C1 segment of cervical spinal cord (tissue), 14 donors: ENCODE measurements at regions not wholly inside any gene's neighbourhood (a gene's known extent, or its start where the extent isn't known, plus 50 kb on each side); places are given as distances from the start of the nearest gene placed in this dataset.
"Not testable (repeated sequence)": the region's sequence is repeated elsewhere in the genome, so short reads cannot be mapped to it uniquely, and the experiment has no call there.

ENCODE experiments used
- DNase-seq, 14 donors: peaks; one replicate each; lab custom pipeline; 2025; lab: John Stamatoyannopoulos, UW

DNA sequence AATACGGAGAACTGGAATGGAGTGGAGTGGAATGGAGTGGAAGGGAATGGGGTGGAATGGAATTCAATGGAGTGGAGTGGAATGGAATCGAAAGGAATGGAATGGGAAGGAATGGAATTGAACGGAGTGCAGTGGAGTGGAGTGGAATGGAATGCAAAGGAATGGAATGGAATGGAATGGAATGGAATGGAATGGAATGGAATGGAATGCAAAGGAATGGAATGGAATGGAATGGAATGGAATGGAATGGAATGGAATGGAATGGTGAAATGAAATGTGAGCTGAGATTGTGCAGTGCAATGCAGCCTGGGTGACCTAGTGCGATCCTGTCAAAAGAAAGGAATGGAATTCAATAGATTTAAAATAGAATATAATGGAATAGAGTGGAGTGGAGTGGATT lies 357.3 kb upstream of the WSB1 start:
- DNase-seq, result not testable (repeated sequence)

- DNase-seq, result not testable (repeated sequence)
Measured at GRCh38 chr17:26937750-26938322, 356.1 kb upstream of the WSB1 start.

DNA sequence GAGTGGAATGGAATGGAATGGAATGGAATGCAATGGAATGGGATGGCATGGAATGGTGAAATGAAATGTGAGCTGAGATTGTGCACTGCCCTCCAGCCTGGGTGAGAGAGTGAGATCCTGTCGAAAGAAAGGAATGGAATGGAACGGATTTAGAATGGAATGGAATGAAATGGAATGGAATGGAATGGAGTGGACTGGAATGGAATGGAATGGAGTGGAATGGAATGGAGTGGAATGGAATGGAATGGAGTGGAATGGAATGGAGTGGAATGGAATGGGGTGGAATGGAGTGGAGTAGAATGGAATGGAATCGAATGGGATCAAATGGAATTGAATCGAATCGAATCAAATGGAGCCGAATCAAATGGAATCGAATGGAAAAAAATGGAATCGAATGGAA lies 354.2 kb upstream of the WSB1 start:
- DNase-seq, result not testable (repeated sequence)

DNA sequence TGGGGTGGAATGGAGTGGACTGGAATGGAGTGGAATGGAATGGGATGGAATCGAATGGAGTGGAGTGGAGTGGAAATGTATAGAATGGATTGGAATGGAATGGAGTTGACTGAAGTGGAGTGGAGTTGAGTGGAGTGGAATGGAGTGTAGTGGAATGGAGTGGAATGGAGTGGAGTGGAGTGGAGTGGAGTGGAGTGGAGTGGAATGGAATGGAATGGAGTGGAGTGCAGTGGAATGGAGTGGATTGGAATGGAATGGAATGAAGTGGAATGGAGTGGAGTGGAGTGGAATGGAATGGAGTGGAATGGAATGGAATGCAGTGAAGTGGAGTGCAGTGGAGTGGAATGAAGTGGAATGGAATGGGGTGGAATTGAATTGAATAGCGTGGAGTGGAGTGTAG lies 353.3 kb upstream of the WSB1 start:
- DNase-seq, result not testable (repeated sequence)

DNA sequence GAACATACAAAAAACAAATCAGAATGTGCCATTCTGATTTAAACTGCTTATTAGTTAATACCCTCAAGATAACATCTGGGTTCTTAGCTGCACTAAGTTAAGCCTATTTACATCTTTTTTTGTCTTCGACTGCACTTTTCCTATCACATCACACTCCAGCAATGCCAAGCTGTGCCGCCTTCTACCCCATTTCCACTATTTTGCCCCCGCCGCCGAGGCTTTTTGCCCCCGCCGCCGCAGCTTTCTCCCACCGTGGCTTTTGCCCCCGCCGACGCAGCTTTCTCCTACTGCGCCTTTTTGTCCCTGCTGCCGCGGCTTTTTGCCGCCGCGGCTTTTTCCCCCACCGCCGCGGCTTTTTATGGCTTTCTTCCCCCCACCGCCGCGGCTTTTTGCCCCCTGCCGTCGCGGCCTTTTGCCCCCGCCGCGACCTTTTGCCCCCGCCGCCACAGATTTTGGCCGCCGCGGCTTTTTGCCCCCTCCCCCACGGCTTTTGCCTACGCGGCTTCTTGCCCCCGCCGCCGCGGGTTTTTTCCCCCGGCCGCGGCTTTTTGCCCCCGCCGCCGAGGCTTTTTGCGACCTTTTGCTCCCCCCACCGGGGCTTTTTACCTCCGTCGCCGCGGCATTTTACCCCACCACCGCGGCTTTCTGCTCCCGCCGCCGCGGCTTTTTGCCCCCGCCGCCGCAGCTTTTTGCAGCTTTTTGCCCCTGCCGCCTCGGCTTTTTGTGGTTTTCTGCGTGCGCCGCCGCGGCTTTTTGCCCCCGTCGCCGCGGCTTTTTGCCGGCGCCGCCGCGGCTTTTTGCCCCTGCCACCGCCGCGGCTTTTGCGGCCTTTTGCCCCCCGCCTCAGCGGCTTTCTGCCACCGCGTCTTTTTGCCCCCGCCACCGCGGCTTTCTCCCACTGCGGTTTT lies 331.4 kb upstream of the WSB1 start:
- DNase-seq, result no peak

- no peak for DNase-seq
Measured at GRCh38 chr17:26963163-26963503, 330.8 kb upstream of the WSB1 start.

- not testable (repeated sequence) for DNase-seq
Measured at GRCh38 chr17:26965898-26966624, 327.9 kb upstream of the WSB1 start.

DNA sequence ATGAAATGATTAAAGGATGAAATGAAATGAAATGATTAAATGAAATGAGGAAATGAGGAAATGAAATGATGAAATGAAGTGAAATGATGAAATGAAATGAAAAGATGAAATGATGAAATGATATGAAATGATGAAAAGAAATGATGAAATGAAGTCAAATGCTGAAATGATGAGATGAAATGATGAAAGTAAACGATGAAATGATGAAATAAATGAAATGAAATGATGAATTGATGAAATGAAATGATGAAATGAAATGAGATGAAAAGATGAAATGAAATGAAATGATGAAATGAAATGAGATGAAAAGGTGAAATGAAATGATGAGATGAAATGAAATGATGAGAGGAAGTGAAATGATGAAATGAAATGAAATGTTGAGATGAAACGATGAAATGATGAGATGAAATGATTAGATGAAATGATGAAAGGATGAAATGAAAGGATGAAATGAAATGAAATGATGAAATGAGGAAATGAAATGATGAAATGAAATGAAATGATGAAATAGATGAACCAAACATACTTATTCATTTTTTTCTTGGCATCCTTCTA lies 327.2 kb upstream of the WSB1 start:
- DNase-seq, result not testable (repeated sequence)

GRCh38 chr17:26981845-26982425 lies 312.0 kb upstream of the WSB1 start:
- not testable (repeated sequence) for DNase-seq

DNA sequence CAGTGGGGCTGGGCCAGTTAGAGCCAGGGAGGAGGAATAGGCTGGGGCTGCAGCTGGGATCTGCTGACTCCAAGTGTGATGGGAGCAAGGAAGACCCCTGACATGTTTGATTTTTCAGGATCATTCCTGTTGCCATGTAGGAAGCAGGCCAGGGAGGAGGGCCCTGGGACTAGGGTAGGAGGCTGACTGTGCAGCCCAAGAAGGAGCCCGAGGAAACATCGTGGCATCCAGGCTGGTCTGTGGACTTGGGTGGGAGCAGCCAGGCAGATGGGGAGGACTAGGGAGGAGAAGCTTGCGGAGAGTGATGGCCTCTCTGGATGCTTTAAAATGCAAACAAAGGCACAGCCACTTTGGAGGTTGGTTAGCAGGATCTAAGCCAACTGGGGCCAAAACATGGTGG lies 311.4 kb upstream of the WSB1 start:
- DNase-seq, result not testable (repeated sequence)

DNA sequence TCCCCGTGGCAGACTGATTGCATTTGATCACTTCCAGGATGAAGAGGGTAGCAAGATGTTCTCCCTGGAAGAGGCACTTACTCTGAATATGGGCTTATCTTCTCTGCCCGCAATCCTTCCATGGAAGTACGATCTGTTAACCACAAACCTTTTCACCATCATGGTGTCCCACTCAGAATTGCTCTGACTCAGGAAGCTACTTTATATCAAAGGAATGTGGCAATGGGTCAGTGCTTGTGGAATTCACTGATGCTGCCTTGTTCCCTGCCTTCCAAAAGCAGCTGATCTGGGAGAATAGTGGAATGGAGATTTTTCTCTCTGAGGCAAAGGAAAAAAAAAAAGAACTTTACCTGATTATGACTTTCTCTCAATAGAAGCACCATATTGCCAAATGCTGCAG lies 306.1 kb upstream of the WSB1 start:
- not testable (repeated sequence) for DNase-seq

GRCh38 chr17:26994648-26995047 lies 299.3 kb upstream of the WSB1 start:
- not testable (repeated sequence) for DNase-seq

GRCh38 chr17:26996146-26996916 lies 297.6 kb upstream of the WSB1 start:
- DNase-seq, result not testable (repeated sequence)

DNA sequence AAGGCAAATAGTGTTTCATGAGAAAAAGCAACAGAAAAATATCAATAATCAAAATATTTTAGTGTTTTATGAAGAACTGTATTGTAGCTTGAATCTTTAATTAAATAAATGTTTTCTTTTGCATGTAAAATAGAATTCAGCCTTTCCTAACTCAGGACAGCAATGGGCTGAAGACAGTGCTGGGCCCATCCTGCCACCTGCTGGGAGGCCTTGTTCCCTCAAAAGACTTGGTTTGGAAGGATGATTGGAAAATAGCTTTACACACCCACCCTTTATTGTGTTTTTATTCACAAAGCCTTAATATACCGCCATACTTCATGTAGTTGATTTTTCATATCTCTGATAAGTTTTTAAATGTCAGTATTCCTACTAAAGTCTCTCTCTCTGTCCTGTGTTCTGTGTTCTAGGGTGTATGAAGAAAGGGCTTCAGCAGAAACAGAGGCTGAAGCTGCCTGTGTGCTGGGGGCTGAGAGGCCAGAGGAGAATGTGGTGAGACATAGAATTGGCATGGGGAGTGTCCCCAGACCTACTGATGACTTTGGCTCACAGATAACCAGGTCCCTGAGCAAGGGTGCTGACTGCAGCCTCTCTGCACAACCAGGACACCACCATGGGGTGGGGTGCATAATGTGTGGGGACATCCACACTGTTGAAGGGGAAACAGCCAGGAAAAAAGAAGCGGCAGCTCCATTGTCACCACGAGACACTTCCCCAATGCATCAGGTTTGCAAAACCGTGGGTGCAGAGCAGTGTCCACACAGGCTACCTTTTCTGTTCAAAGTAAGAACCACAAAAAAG lies 286.0 kb upstream of the WSB1 start:
- not testable (repeated sequence) for DNase-seq

DNA sequence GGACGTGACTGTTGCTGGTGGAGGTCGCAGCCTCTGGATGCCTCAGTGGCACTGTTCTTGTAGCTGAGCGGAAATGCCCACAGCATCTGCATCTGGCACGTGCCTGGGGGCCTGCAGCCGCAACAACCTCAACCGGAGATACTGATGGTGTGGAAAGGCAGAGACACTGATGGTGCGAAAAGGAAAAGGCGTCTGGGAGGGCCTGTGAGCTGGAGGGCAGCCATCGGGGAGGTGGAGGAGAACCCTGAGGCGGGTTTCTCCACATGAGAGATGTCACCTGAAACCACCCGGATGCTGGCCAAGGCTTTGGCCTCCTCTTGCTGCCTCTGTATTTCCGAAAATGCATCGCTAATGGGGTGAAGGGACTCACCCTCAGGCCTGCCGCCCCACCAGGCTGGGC lies 284.8 kb upstream of the WSB1 start:
- no peak for DNase-seq

- DNase-seq, result not testable (repeated sequence)
Measured at GRCh38 chr17:27010138-27010537, 283.8 kb upstream of the WSB1 start.

DNA sequence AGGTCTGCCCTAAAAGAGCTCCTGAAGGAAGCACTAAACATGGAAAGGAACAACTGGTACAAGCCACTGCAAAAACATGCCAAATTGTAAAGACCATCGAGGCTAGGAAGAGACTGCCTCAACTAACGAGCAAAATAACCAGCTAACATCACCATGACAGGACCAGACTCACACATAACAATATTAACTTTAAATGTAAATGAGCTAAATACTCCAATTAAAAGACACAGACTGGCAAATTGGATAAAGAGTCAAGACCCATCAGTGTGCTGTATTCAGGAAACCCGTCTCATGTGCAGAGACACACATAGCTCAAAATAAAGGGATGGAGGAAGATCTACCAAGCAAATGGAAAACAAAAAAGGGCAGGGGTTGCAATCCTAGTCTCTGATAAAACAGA lies 263.4 kb upstream of the WSB1 start:
- not testable (repeated sequence) for DNase-seq

DNA sequence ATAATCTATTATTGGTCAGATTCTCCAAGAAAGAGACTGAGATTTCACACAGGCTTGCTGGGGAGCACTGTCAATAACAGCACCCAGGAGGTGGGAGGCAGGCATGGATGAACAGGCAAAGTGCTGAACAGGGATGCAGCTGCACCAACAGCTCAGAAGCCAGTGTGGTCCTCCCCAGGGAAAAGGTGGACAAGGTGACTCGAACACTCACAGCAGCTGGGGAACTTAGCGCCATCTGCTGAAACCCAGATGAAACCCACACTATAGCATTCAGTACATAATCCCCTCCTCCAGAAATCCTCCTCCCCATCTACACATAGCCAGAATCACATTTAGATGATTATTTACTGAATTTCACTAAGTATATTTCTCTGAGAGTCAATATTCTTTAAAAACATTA lies 255.2 kb upstream of the WSB1 start:
- no peak for DNase-seq

DNA sequence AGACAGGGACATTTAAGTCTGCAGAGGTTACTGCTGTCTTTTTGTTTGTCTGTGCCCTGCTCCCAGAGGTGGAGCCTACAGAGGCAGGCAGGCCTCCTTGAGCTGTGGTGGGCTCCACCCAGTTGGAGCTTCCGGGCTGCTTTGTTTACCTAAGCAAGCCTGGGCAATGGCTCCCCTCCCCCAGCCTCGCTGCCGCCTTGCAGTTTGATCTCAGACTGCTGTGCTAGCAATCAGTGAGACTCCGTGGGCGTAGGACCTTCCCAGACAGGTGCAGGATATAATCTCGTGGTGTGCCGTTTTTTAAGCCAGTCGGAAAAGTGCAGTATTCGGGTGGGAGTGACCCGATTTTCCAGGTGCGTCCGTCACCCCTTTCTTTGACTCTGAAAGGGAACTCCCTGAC lies 248.9 kb upstream of the WSB1 start:
- DNase-seq, result not testable (repeated sequence)

DNA sequence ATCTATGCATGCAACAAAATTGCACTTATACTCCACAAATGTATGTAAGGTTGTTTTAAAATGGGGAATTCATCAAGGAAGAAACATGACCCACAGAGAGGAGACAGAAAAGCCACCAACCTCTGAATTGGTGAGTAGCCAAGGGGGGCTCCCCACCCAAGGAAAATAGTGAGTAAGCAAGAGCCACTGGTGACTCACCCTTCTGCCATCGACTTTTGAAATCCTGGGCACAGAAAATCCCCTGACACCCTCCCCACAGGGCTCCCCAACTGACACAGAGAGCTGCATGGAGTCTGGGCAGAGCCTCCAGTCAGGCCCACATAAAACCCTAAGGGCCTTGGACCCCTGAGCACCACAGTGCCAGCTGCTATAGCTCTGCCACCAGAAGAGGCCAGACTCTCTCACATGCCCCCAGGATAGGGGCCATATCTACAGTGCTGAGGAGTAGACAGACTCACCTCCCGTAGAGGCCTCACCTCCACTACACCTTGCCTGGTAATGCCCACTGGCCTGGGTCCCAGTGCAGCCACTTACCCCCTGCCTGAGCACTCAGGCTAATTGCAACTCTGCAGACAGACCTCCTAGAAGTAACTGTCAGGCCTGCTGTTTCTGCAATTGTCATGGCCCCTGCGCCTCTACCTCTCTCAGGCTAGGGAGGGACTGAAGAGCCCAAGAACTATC lies 244.7 kb upstream of the WSB1 start:
- DNase-seq, result no peak
